HG02588 (cell line): ENCODE measurements at regions not wholly inside any gene's neighbourhood (a gene's known extent, or its start where the extent isn't known, plus 50 kb on each side); places are given as distances from the start of the nearest gene placed in this dataset.
"Not testable (repeated sequence)": the region's sequence is repeated elsewhere in the genome, so short reads cannot be mapped to it uniquely, and the experiment has no call there.

ENCODE experiments used
- ATAC-seq: cut with Tn5 transposase; IDR thresholded peaks from one replicate; pipeline ENCODE4 v1.9.1; 2021; ENCODE audit warnings: mild to moderate bottlenecking, moderate library complexity; ENCODE audit not compliant: unreplicated experiment

GRCh38 chr6:169974663-169975062, 223.2 kb downstream of the ERMARD start:
- no peak for ATAC-seq

- ATAC-seq = not testable (repeated sequence)
Observed at GRCh38 chr6:169973588-169974467, 222.4 kb downstream of the ERMARD start.

GRCh38 chr6:169972736-169973135, 221.3 kb downstream of the ERMARD start:
- no peak for ATAC-seq

GRCh38 chr6:169972101-169972651, 220.8 kb downstream of the ERMARD start:
- ATAC-seq = no peak

- ATAC-seq = no peak
Observed at GRCh38 chr6:169971081-169971861, 219.8 kb downstream of the ERMARD start.

- ATAC-seq = no peak
Observed at GRCh38 chr6:169970306-169970988, 219.0 kb downstream of the ERMARD start.

- no peak for ATAC-seq
Observed at GRCh38 chr6:169969372-169970099, 218.1 kb downstream of the ERMARD start.

GRCh38 chr6:169968541-169969270, 217.3 kb downstream of the ERMARD start:
- no peak for ATAC-seq

- no peak for ATAC-seq
Observed at GRCh38 chr6:169967687-169968086, 216.3 kb downstream of the ERMARD start.

GRCh38 chr6:169966312-169967181, 215.1 kb downstream of the ERMARD start:
- ATAC-seq = no peak

GRCh38 chr6:169965657-169966311, 214.4 kb downstream of the ERMARD start:
- no peak for ATAC-seq

- ATAC-seq = no peak
Observed at GRCh38 chr6:169965239-169965638, 213.8 kb downstream of the ERMARD start.

- no peak for ATAC-seq
Observed at GRCh38 chr6:169964486-169965180, 213.2 kb downstream of the ERMARD start.

GRCh38 chr6:169963581-169964297, 212.3 kb downstream of the ERMARD start:
- no peak for ATAC-seq

- no peak for ATAC-seq
Observed at GRCh38 chr6:169962604-169963469, 211.4 kb downstream of the ERMARD start.
